ENCODE measurements at regions not wholly inside any gene's neighbourhood (a gene's known extent, or its start where the extent isn't known, plus 50 kb on each side); places are given as distances from the start of the nearest gene placed in this dataset.
A peak's percentile ranks its signal among the peaks of the same experiment; 100 is the strongest.

DNA sequence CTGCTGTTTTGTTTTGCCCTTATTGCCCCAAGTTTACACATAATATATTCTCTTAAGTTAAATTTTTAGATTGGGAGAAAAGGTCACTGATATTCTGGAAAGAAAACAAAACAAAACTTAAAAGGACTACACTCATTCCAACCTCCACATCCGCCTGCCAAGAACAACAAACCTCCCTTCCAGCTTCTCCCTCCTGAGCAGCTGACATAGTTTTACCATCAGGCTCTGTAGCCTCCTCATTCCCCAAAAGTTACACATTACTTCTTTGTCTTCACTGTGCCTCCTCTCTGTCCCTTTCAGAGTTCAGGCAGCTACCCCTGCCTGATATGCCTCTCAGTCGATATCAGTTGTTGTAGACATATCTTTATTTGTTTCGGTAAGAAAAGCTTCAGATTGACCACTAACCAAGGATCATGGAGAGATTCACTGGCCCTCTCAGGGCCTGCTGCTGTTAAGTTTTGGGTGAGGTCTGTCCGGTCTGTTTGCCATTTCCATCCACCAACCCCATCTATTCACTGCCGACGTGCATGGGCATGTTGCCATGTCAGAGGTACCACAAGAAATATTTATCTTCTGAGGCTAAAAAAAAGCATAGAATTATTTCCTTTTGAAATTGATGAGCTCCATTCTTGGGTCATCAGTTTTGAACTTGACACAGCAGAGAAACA, 164.1 kb downstream of the GASK1B start:
- no peak overlapping the region for H3K4me3 ChIP-seq (ENCODE audit: low read length in 2 of 2)
- H3K4me1 ChIP-seq (ENCODE audit: insufficient read depth, low read length) = no peaks in the 10 kb centered on the region
- no peak overlapping the region for H3K27ac ChIP-seq (ENCODE audit: low read depth, low read length)
- H3K4me3 Mint-ChIP-seq = no peak overlapping the region
- no peak for DNase-seq
- no peaks in the 10 kb centered on the region for H3K27me3 Mint-ChIP-seq
- ChIA-PET POLR2A (ENCODE audit: partially characterized antibody) (no interaction called here), CTCF (ENCODE audit: partially characterized antibody) (no interaction called here)
- no peaks in the 10 kb centered on the region for H3K27me3 ChIP-seq (ENCODE audit: insufficient read depth, low read length)
- no peak overlapping the region for H3K27ac Mint-ChIP-seq
- intact Hi-C loops (cut with micrococcal nuclease) = no loop called here
- H3K36me3 ChIP-seq (ENCODE audit: insufficient read depth, low read length) = no peaks in the 10 kb centered on the region
- no peaks in the 10 kb centered on the region for H3K36me3 Mint-ChIP-seq
- H3K4me1 Mint-ChIP-seq = no peaks in the 10 kb centered on the region
- no peaks in the 10 kb centered on the region for H3K9me3 ChIP-seq (ENCODE audit: control insufficient read depth in 1 of 2, low read length in 2 of 2)
- H3K9me3 Mint-ChIP-seq = no peaks in the 10 kb centered on the region

GRCh38 chr4:158007566-158007965, 165.3 kb downstream of the GASK1B start:
- Histone ChIP-seq H3K27me3 (ENCODE audit: insufficient read depth, low read length) (no peaks in the 10 kb centered on the region), H3K4me1 (ENCODE audit: insufficient read depth, low read length) (no peaks in the 10 kb centered on the region), H3K27ac (ENCODE audit: low read depth, low read length) (no peak overlapping the region), H3K4me3 (ENCODE audit: low read length in 2 of 2) (no peak overlapping the region), H3K36me3 (ENCODE audit: insufficient read depth, low read length) (no peaks in the 10 kb centered on the region), H3K9me3 (ENCODE audit: control insufficient read depth in 1 of 2, low read length in 2 of 2) (no peaks in the 10 kb centered on the region)
- POLR2A ChIA-PET (ENCODE audit: partially characterized antibody) = no interaction called here
- intact Hi-C loops (cut with micrococcal nuclease) = no loop called here
- no peak overlapping the region for H3K4me3 Mint-ChIP-seq
- H3K36me3 Mint-ChIP-seq = no peaks in the 10 kb centered on the region
- no peak overlapping the region for H3K27ac Mint-ChIP-seq
- DNase-seq = no peak
- no peaks in the 10 kb centered on the region for H3K4me1 Mint-ChIP-seq
- H3K27me3 Mint-ChIP-seq = no peaks in the 10 kb centered on the region
- H3K9me3 Mint-ChIP-seq = no peaks in the 10 kb centered on the region
- CTCF ChIA-PET (ENCODE audit: partially characterized antibody) = no interaction called here

DNA sequence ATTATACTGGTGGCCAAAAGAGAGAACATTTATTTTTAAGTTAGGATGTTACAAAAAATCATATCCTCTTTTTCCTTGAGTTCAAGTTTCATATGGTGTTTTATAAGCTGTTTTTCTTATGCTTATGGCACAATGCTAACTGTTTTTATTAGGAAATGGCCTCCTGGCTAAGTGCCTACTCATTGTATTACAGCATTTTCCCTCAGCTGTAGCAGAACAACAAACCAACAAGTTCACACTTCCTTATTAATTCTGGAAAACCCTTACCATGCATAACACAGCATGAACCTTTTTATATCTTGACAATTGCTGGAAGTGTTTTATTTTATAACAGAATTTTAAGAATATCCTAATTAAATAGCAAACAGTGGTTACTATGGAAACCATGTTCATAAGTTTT, 165.8 kb downstream of the GASK1B start:
- Histone ChIP-seq H3K4me3 (ENCODE audit: low read length in 2 of 2) (no peak overlapping the region), H3K9me3 (ENCODE audit: control insufficient read depth in 1 of 2, low read length in 2 of 2) (no peaks in the 10 kb centered on the region), H3K27ac (ENCODE audit: low read depth, low read length) (no peak overlapping the region), H3K27me3 (ENCODE audit: insufficient read depth, low read length) (no peaks in the 10 kb centered on the region), H3K36me3 (ENCODE audit: insufficient read depth, low read length) (no peaks in the 10 kb centered on the region), H3K4me1 (ENCODE audit: insufficient read depth, low read length) (no peaks in the 10 kb centered on the region)
- Mint-ChIP-seq H3K9me3 (no peaks in the 10 kb centered on the region), H3K4me1 (no peaks in the 10 kb centered on the region), H3K36me3 (no peaks in the 10 kb centered on the region), H3K27me3 (no peaks in the 10 kb centered on the region), H3K27ac (no peak overlapping the region), H3K4me3 (no peak overlapping the region)
- ChIA-PET CTCF (ENCODE audit: partially characterized antibody) (no interaction called here), POLR2A (ENCODE audit: partially characterized antibody) (no interaction called here)
- no peak for DNase-seq
- intact Hi-C loops (cut with micrococcal nuclease) = no loop called here

DNA sequence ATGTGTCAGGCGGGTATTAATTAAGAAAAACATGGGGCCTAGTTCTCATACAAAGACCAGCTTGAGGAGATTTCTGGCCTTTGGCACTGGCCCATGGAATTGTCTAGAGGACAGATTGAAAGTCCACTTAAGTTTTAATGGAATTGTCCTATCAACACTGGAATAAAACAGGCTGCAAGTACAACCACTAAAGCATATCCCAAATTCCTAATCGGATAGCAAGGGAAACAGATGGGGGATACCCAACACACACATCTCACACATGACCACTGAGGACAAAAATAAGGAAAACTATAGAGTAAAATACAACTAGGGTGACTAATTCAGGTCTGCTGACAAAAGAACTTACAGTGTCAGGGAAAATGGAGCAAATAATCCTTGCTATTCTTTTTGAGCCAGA, 167.8 kb downstream of the GASK1B start:
- ChIA-PET CTCF (ENCODE audit: partially characterized antibody) (no interaction called here), POLR2A (ENCODE audit: partially characterized antibody) (no interaction called here)
- Histone ChIP-seq H3K4me3 (ENCODE audit: low read length in 2 of 2) (no peak overlapping the region), H3K4me1 (ENCODE audit: insufficient read depth, low read length) (no peaks in the 10 kb centered on the region), H3K27ac (ENCODE audit: low read depth, low read length) (no peak overlapping the region), H3K9me3 (ENCODE audit: control insufficient read depth in 1 of 2, low read length in 2 of 2) (no peaks in the 10 kb centered on the region), H3K36me3 (ENCODE audit: insufficient read depth, low read length) (no peaks in the 10 kb centered on the region), H3K27me3 (ENCODE audit: insufficient read depth, low read length) (no peaks in the 10 kb centered on the region)
- Mint-ChIP-seq H3K27ac (no peak overlapping the region), H3K27me3 (no peaks in the 10 kb centered on the region), H3K4me1 (no peaks in the 10 kb centered on the region), H3K36me3 (no peaks in the 10 kb centered on the region), H3K9me3 (no peaks in the 10 kb centered on the region), H3K4me3 (no peak overlapping the region)
- intact Hi-C loops (cut with micrococcal nuclease) = no loop called here
- DNase-seq = no peak

DNA sequence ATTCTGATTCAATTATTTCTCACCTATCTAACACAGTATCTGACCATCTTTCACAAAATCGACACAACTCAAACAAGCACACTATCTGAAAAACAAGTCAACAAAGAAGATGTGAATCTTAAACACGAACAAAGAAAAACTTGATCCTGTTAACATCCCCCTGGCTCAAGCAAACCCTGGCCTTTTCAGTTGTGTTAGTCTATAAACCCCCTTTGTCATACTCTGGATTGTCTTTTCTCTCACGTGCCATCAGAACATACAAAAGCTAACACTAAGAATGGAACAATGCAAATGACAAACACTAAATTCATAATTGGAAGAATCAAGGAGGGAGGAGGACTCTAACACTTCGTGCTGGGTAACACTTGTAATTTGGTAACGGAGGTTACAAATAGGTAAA, 168.7 kb downstream of the GASK1B start:
- Mint-ChIP-seq H3K9me3 (no peaks in the 10 kb centered on the region), H3K4me1 (no peaks in the 10 kb centered on the region), H3K27me3 (no peaks in the 10 kb centered on the region), H3K4me3 (no peak overlapping the region), H3K27ac (no peak overlapping the region), H3K36me3 (no peaks in the 10 kb centered on the region)
- H3K27me3 ChIP-seq (ENCODE audit: insufficient read depth, low read length) = no peaks in the 10 kb centered on the region
- no peaks in the 10 kb centered on the region for H3K9me3 ChIP-seq (ENCODE audit: control insufficient read depth in 1 of 2, low read length in 2 of 2)
- H3K27ac ChIP-seq (ENCODE audit: low read depth, low read length) = no peak overlapping the region
- ChIA-PET POLR2A (ENCODE audit: partially characterized antibody) (no interaction called here), CTCF (ENCODE audit: partially characterized antibody) (no interaction called here)
- DNase-seq = no peak
- no peak overlapping the region for H3K4me3 ChIP-seq (ENCODE audit: low read length in 2 of 2)
- intact Hi-C loops (cut with micrococcal nuclease) = no loop called here
- H3K36me3 ChIP-seq (ENCODE audit: insufficient read depth, low read length) = no peaks in the 10 kb centered on the region
- H3K4me1 ChIP-seq (ENCODE audit: insufficient read depth, low read length) = no peaks in the 10 kb centered on the region

DNA sequence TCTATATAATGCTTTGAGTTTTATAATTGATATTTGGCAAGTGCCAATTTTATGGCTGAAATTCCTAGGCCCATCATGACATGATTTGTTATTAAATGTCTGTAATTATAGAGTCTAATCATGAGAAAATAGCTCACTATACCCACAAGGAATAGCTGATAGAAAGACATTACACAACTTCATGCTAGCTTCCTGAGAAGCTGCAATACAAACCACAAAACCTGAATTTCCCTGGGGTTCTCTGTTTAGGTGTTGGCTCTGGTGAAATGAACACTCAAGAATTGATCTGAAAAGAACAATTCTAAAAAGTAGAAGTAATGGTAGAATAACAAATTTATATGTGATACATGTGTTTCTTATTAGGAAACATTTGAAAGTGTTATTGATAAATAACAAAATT, 169.6 kb downstream of the GASK1B start:
- intact Hi-C loops (cut with micrococcal nuclease) = no loop called here
- ChIA-PET POLR2A (ENCODE audit: partially characterized antibody) (no interaction called here), CTCF (ENCODE audit: partially characterized antibody) (interaction anchor here (0.9 kb wide), 1 partner anchor 10 kb away, joined by 3 read pairs; no protein-coding TSS in a partner anchor)
- no peak overlapping the region for H3K27ac ChIP-seq (ENCODE audit: low read depth, low read length)
- H3K27me3 ChIP-seq (ENCODE audit: insufficient read depth, low read length) = no peaks in the 10 kb centered on the region
- DNase-seq = no peak
- H3K4me3 ChIP-seq (ENCODE audit: low read length in 2 of 2) = no peak overlapping the region
- H3K36me3 Mint-ChIP-seq = no peaks in the 10 kb centered on the region
- no peaks in the 10 kb centered on the region for H3K9me3 ChIP-seq (ENCODE audit: control insufficient read depth in 1 of 2, low read length in 2 of 2)
- no peaks in the 10 kb centered on the region for H3K4me1 Mint-ChIP-seq
- peaks cover 0 to 2% (median 0%) of the 10 kb centered on the region in 8 donors for H3K9me3 Mint-ChIP-seq
- no peaks in the 10 kb centered on the region for H3K36me3 ChIP-seq (ENCODE audit: insufficient read depth, low read length)
- H3K27ac Mint-ChIP-seq = no peak overlapping the region
- no peak overlapping the region for H3K4me3 Mint-ChIP-seq
- no peaks in the 10 kb centered on the region for H3K27me3 Mint-ChIP-seq
- H3K4me1 ChIP-seq (ENCODE audit: insufficient read depth, low read length) = no peaks in the 10 kb centered on the region

DNA sequence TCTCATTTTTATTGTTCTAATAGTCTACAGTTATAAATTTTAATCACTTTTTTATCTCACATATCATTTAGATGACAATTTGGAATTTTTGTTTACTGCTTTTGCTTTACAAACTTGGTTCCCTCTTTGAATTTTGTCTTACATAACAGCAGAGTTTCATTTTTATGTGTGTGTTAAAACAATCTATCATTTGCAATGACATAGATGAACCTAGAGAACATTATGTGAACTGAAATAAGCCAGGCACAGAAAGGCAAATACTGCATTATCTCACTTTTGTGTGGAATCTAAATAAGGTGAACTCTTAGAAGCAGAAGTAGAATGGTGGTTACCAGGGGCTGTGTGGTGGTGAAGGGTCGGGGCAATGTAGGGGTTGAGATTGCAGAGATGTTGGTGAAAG, 170.7 kb downstream of the GASK1B start:
- no peak overlapping the region for H3K27ac ChIP-seq (ENCODE audit: low read depth, low read length)
- no peaks in the 10 kb centered on the region for H3K27me3 ChIP-seq (ENCODE audit: insufficient read depth, low read length)
- peaks cover 0 to 2% (median 0%) of the 10 kb centered on the region in 8 donors for H3K9me3 Mint-ChIP-seq
- CTCF ChIA-PET (ENCODE audit: partially characterized antibody) = no interaction called here
- H3K4me3 ChIP-seq (ENCODE audit: low read length in 2 of 2) = no peak overlapping the region
- H3K9me3 ChIP-seq (ENCODE audit: control insufficient read depth in 1 of 2, low read length in 2 of 2) = no peaks in the 10 kb centered on the region
- H3K4me3 Mint-ChIP-seq = no peak overlapping the region
- peaks cover 0 to 2% of the 10 kb centered on the region in 2 donors for H3K27me3 Mint-ChIP-seq
- DNase-seq = no peak
- H3K36me3 ChIP-seq (ENCODE audit: insufficient read depth, low read length) = no peaks in the 10 kb centered on the region
- POLR2A ChIA-PET (ENCODE audit: partially characterized antibody) = no interaction called here
- no peaks in the 10 kb centered on the region for H3K4me1 Mint-ChIP-seq
- no peaks in the 10 kb centered on the region for H3K36me3 Mint-ChIP-seq
- no peak overlapping the region for H3K27ac Mint-ChIP-seq
- intact Hi-C loops (cut with micrococcal nuclease) = no loop called here
- H3K4me1 ChIP-seq (ENCODE audit: insufficient read depth, low read length) = no peaks in the 10 kb centered on the region

- H3K4me1 Mint-ChIP-seq = no peaks in the 10 kb centered on the region
- no peaks in the 10 kb centered on the region for H3K27me3 ChIP-seq (ENCODE audit: insufficient read depth, low read length)
- H3K36me3 Mint-ChIP-seq = no peaks in the 10 kb centered on the region
- POLR2A ChIA-PET (ENCODE audit: partially characterized antibody) = no interaction called here
- no peak overlapping the region for H3K27ac Mint-ChIP-seq
- H3K27me3 Mint-ChIP-seq = peaks cover 0 to 2% of the 10 kb centered on the region in 2 donors
- no peak overlapping the region for H3K4me3 ChIP-seq (ENCODE audit: low read length in 2 of 2)
- CTCF ChIA-PET (ENCODE audit: partially characterized antibody) = no interaction called here
- no peaks in the 10 kb centered on the region for H3K4me1 ChIP-seq (ENCODE audit: insufficient read depth, low read length)
- no peak for DNase-seq
- no peaks in the 10 kb centered on the region for H3K9me3 ChIP-seq (ENCODE audit: control insufficient read depth in 1 of 2, low read length in 2 of 2)
- H3K4me3 Mint-ChIP-seq = peak overlapping the region in 1 of 8 donors; percentile 28
- no peaks in the 10 kb centered on the region for H3K36me3 ChIP-seq (ENCODE audit: insufficient read depth, low read length)
- intact Hi-C loops (cut with micrococcal nuclease) = no loop called here
- no peak overlapping the region for H3K27ac ChIP-seq (ENCODE audit: low read depth, low read length)
- peaks cover 0 to 2% (median 0%) of the 10 kb centered on the region in 8 donors for H3K9me3 Mint-ChIP-seq
Measured at GRCh38 chr4:158001756-158002155, 171.1 kb downstream of the GASK1B start.
